Ishikawa (cell line): ENCODE measurements at regions not wholly inside any gene's neighbourhood (a gene's known extent, or its start where the extent isn't known, plus 50 kb on each side); places are given as distances from the start of the nearest gene placed in this dataset.

Experiments used
- CREB1 ChIP-seq: IDR thresholded peaks from 2 replicates; pipeline ENCODE4 v1.6.1; 2012; ENCODE audit warnings: low read depth
- EGR1 ChIP-seq: IDR thresholded peaks from 2 replicates; pipeline ENCODE4 v1.6.1; 2012
- EP300 ChIP-seq: IDR thresholded peaks from 2 replicates; pipeline ENCODE4 v1.6.1; 2012; ENCODE audit warnings: borderline replicate concordance
- FOXM1 ChIP-seq: IDR thresholded peaks from 2 replicates; pipeline ENCODE4 v1.6.1; 2012; ENCODE audit warnings: low read depth, borderline replicate concordance
- NFIC ChIP-seq: IDR thresholded peaks from 2 replicates; pipeline ENCODE4 v1.6.1; 2012
- RAD21 ChIP-seq: IDR thresholded peaks from 2 replicates; pipeline ENCODE4 v1.6.1; 2012; ENCODE audit warnings: low read depth
- TEAD4 ChIP-seq: IDR thresholded peaks from 2 replicates; pipeline ENCODE4 v1.6.1; 2012
- YY1 ChIP-seq: IDR thresholded peaks from 2 replicates; pipeline ENCODE4 v1.6.1; 2012; ENCODE audit warnings: low read depth
- TF ChIP-seq, protein P1 (sequence below): IDR thresholded peaks from 2 replicates; pipeline ENCODE4 v1.6.1; 2012
- TF ChIP-seq, protein P2 (sequence below): IDR thresholded peaks from 2 replicates; pipeline ENCODE4 v1.6.1; 2012; ENCODE audit warnings: low read depth, mild to moderate bottlenecking

DNA sequence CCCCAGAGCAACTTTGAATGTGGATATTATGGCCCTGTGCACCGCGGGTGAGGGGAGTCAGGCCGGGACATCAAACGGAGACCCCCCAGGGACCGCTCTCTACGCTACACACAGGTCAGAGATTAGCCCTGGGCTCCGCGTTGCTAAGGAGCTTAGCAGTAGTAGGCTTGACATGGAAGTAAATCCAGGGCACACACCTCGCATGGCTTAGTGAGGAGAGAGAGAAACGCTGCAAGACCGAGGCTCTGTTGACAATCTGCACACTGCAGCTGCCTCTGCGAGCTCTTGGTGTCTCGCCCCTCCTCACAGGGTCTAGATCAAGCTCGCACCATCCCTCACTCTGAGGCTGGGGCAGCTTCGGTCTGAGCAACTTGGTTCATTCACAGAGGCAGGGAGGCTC is 116.1 kb upstream of the CDH4 start:
- TF ChIP-seq, protein P1, sequence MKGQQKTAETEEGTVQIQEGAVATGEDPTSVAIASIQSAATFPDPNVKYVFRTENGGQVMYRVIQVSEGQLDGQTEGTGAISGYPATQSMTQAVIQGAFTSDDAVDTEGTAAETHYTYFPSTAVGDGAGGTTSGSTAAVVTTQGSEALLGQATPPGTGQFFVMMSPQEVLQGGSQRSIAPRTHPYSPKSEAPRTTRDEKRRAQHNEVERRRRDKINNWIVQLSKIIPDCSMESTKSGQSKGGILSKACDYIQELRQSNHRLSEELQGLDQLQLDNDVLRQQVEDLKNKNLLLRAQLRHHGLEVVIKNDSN, result no peak
- no peak for TF ChIP-seq RAD21
- no peak for TF ChIP-seq TEAD4
- TF ChIP-seq NFIC, result no peak
- TF ChIP-seq, protein P2, sequence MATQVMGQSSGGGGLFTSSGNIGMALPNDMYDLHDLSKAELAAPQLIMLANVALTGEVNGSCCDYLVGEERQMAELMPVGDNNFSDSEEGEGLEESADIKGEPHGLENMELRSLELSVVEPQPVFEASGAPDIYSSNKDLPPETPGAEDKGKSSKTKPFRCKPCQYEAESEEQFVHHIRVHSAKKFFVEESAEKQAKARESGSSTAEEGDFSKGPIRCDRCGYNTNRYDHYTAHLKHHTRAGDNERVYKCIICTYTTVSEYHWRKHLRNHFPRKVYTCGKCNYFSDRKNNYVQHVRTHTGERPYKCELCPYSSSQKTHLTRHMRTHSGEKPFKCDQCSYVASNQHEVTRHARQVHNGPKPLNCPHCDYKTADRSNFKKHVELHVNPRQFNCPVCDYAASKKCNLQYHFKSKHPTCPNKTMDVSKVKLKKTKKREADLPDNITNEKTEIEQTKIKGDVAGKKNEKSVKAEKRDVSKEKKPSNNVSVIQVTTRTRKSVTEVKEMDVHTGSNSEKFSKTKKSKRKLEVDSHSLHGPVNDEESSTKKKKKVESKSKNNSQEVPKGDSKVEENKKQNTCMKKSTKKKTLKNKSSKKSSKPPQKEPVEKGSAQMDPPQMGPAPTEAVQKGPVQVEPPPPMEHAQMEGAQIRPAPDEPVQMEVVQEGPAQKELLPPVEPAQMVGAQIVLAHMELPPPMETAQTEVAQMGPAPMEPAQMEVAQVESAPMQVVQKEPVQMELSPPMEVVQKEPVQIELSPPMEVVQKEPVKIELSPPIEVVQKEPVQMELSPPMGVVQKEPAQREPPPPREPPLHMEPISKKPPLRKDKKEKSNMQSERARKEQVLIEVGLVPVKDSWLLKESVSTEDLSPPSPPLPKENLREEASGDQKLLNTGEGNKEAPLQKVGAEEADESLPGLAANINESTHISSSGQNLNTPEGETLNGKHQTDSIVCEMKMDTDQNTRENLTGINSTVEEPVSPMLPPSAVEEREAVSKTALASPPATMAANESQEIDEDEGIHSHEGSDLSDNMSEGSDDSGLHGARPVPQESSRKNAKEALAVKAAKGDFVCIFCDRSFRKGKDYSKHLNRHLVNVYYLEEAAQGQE, result no peak
- no peak for TF ChIP-seq EGR1
- no peak for TF ChIP-seq FOXM1
- no peak for TF ChIP-seq EP300
- TF ChIP-seq YY1, result no peak
- no peak for TF ChIP-seq CREB1
